ENCODE measurements at regions not wholly inside any gene's neighbourhood (a gene's known extent, or its start where the extent isn't known, plus 50 kb on each side); places are given as distances from the start of the nearest gene placed in this dataset.

DNA sequence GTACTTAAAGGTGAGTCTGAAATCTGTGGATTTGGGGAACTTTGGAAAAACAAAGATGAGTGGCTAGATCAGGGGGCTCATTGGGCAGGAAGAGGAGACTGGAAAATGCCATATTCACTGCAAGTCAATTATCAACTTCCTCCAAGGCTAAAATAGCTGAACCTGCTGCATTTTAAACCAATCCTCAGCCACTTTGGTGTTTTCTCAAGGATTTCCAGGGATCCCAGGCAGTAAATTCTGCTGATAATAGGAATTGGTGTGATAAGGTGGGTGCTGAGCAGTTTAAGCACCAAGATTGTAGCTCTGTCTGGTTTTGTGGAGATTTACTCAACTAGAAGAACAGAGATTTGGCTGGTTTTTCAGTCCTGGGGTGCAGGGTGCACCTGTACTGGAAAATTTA is 153.9 kb upstream of the CAMK1G start:
- H3K9me3 Mint-ChIP-seq: no peaks in the 10 kb centered on the region
- ATAC-seq (no peak), DNase-seq (ENCODE audit: low spot score in 2 of 2) (no peak)
- H3K4me1 Mint-ChIP-seq: no peaks in the 10 kb centered on the region
- no peaks in the 10 kb centered on the region for H3K36me3 Mint-ChIP-seq
- no peak overlapping the region for H3K27ac Mint-ChIP-seq
- H3K4me3 Mint-ChIP-seq: no peak overlapping the region

DNA sequence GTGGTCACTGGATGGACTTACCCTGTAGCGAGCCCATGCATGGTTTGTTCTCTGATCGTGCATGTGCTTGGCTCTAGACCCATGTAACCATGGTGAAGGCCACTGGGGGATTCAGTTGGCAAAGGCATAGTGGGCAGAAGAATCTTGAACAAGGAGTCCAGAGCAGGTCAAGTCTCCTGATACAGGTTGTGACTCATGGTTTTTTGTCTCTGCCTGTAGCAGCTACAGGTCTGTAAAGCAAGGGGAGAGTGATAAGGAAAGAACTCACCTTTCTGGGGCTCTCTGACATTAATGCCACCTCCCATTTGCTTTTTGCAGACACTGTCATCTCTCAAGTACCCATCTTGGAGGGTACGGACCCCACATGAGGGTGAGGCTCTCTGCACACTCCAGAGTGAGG is 153.4 kb upstream of the CAMK1G start:
- DNase-seq (ENCODE audit: low spot score in 2 of 2) (no peak), ATAC-seq (no peak)
- Mint-ChIP-seq H3K4me1 (no peaks in the 10 kb centered on the region), H3K4me3 (no peak overlapping the region), H3K36me3 (no peaks in the 10 kb centered on the region), H3K9me3 (no peaks in the 10 kb centered on the region), H3K27ac (no peak overlapping the region)

DNA sequence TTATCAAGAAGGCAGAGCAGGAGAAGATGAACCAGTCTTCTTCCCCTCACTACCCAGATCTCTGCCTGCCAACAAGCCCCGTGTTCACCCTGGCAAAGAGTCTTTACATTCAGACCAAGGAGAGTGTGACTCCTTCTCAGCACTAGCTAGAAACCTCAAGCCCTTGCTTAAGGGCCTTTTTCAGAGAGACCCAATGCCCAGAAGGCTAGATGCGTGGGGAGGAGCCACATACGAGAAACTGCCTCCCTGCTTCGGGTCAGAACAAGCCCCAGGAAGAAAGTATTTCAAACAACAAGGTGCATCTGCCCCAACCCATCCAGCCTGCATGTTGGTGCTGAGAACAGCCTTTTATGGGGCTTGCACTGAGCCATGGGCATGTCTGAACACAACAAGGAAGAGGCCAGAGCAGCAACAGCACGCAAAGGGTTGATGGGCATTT is 152.7 kb upstream of the CAMK1G start:
- DNase-seq (ENCODE audit: low spot score in 2 of 2) (no peak), ATAC-seq (no peak)
- Mint-ChIP-seq H3K9me3 (no peaks in the 10 kb centered on the region), H3K4me3 (no peak overlapping the region), H3K27ac (no peak overlapping the region), H3K4me1 (no peaks in the 10 kb centered on the region), H3K36me3 (no peaks in the 10 kb centered on the region)

DNA sequence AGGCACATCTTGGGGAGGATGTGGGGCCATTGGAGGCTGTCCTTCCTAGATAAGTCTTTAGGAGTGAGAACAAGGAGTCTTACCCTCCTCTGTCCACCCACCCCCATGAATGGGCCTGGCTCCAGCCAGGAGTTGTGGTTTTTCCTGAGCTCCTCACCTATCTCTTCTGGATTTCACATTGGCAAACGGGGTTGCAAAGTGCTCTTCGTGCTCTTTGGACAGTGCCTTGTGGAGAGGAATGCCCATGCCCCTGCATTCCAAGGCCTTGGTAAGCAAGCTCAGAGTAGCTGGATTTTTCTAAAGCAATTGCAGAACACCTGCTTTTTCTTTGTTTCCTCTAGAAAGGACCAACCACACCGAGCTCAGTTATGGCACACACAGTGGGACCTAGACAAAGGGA is 152.1 kb upstream of the CAMK1G start:
- no peak for DNase-seq (ENCODE audit: low spot score in 2 of 2)
- Mint-ChIP-seq H3K4me3 (no peak overlapping the region), H3K9me3 (no peaks in the 10 kb centered on the region), H3K27ac (no peak overlapping the region), H3K4me1 (no peaks in the 10 kb centered on the region), H3K36me3 (no peaks in the 10 kb centered on the region)
- ATAC-seq: no peak

DNA sequence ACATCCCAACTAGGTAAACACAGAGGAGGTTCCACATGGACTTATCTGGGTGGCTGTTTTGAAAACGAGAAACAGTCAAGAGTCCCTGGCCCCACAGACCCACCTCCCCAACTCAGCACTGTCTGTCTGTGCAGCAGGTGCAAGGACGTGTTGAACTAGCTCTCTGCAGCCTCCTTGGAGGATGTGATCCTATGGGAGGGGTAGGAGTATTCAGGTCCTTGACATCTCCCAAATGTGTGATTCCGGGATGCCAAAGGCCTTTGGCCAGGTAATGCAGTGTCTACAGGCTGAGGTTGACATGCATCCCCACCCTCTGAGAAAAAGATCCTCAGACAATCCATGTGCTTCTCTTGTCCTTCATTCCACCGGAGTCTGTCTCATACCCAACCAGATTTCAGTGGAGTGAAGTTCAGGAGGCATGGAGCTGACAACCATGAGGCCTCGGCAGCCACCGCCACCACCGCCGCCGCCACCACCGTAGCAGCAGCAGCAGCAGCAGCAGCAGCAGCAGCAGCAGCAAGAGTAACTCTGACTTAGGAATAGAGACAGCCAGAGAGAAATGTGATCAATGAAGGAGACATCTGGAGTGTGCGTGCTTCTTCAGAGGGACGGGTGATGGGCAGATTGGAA is 151.6 kb upstream of the CAMK1G start:
- Mint-ChIP-seq H3K4me3 (no peak overlapping the region), H3K27ac (no peak overlapping the region), H3K9me3 (no peaks in the 10 kb centered on the region), H3K4me1 (no peaks in the 10 kb centered on the region), H3K36me3 (no peaks in the 10 kb centered on the region)
- no peak for DNase-seq (ENCODE audit: low spot score in 2 of 2)
- ATAC-seq: no peak

DNA sequence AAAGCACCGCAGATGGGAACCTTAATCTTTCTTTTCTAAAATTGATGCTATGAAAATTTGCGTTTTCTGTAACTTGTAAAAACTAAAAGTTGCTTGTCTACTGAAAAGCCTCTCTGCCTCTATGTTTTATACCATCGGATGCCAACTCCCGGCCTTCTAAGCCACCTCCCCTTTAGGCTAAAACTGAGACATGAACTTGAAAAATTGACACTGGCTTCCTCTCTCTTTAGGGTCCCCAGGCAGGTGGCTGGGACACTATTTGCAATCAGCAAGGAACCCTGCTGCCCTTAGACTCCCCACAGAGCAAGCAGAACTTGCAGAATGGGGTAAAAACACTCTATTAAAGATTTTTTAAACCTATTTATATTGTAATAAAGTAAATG is 151.1 kb upstream of the CAMK1G start:
- ATAC-seq (no peak), DNase-seq (ENCODE audit: low spot score in 2 of 2) (no peak)
- Mint-ChIP-seq H3K4me3 (no peak overlapping the region), H3K9me3 (no peaks in the 10 kb centered on the region), H3K27ac (no peak overlapping the region), H3K36me3 (no peaks in the 10 kb centered on the region), H3K4me1 (no peaks in the 10 kb centered on the region)

DNA sequence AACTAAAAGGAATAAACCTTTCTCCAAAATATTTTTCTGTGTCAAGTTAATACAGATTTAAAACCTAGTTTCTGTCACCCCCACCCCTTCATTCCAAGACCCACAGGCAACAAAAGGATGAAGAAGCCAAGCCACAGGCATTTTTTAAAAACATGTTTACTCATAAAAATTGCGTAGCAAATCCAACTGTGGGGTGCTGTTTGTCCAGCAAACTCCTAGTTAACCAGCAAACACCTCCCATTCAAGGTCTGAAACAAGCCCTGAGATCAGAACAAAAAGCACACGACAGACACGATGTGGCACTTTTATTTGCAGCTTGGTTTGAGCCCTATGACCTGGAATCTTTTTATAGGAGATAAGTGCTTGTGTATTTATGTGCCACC is 149.9 kb upstream of the CAMK1G start:
- ATAC-seq (no peak), DNase-seq (ENCODE audit: low spot score in 2 of 2) (no peak)

DNA sequence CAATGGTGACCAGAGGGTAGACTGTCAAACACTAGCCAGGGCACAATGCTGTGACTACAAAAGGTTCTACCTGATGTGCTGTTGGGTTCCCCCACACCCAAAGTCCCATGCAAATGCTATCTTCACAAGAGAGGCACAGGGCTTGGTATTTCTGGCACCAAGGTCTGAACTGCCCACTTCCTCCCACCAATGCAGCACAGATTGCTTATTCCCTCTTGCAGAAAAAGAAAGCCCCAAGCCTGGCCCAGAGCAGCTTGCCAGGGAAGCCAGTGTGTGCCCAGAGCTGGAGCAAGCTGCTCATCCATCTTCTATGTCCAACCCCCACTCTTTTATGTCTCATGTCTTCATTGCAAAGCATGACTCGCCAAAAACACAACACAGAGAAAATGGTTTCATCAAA is 149.4 kb upstream of the CAMK1G start:
- Mint-ChIP-seq H3K27ac (no peak overlapping the region), H3K36me3 (no peaks in the 10 kb centered on the region), H3K4me1 (no peaks in the 10 kb centered on the region), H3K9me3 (no peaks in the 10 kb centered on the region), H3K4me3 (no peak overlapping the region)
- DNase-seq (ENCODE audit: low spot score in 2 of 2) (no peak), ATAC-seq (no peak)

More for the DNA sequence above, 149.9 kb upstream of the CAMK1G start:
- Mint-ChIP-seq H3K4me1 (no peaks in the 10 kb centered on the region), H3K36me3 (no peaks in the 10 kb centered on the region), H3K9me3 (no peaks in the 10 kb centered on the region), H3K4me3 (no peak overlapping the region), H3K27ac (no peak overlapping the region)

DNA sequence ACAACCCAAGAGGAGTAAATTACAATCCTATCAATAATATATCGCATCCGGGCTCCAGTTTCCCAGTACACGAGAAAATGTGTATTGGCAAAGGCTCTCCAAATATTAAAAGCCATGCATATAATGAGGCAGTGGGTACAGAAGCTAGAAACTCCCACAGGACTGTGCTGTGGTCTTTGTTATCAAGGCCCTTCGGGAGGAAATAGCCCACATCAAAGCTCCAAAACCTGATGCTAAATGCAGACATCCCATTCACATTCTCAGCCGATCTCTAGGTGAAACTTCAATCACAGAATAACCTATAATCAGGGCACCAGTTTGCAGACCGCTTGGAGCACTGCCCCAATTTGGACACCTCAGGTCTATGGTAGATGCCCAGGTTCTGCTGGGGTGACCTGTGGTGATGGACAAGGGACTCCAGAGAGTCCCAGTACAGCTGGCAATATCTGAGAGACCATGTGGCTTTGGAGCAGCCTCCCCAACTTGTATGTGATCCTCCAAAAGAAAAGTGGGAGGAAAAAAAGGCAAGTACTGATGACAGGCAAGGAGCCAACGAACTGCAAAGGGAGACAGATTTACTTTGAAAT is 148.8 kb upstream of the CAMK1G start:
- H3K27ac Mint-ChIP-seq: no peak overlapping the region
- H3K9me3 Mint-ChIP-seq: no peaks in the 10 kb centered on the region
- DNase-seq (ENCODE audit: low spot score in 2 of 2): no peak

DNA sequence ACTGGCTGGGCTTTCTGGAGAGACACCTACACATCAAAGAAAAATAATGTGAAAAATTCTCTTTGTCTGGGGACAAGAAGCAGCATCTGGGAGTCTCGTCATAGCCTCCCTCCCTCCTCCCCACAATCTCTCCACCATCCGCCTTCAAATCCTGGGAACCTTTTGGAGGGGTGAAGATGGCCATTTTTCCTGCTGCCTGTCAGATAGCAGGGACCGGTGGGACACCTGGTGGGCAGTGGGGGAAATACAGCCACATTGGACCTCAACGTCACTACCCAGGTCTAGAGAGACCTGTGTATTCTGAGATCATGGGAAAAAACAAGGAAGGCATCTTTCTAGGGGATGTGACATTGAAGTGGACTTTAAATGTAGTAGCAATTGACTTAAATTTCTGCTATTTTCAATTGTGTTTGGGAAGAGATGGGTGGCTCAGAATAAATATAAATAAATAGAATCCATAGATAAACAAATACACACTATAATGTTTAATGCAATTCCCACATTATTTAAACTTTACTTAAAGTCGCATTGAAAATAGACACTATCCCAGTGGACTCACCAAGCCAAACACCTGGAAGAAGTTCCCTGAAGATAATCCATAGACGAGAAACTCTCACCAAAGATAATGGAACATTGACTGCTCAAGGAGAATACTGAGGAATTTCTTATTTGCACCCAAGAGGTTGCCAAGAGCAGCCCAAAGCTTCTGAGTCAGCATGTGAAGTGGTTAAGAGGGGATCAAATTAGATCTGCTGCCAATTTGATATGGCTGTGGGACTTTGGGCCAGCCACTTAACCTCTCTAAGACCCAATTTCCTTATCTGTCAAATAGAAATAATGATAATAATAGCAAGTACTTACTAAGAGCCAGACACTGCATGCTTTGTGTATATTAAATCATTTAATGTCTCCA is 147.6 kb upstream of the CAMK1G start:
- Mint-ChIP-seq H3K36me3 (no peaks in the 10 kb centered on the region), H3K9me3 (peaks cover 4% of the 10 kb centered on the region), H3K4me3 (no peak overlapping the region), H3K27ac (no peak overlapping the region), H3K4me1 (no peaks in the 10 kb centered on the region)
- ATAC-seq (no peak), DNase-seq (ENCODE audit: low spot score in 2 of 2) (peak in 1 of 2 donors; percentile 64)

More for the DNA sequence above, 148.8 kb upstream of the CAMK1G start:
- no peak for ATAC-seq
- no peaks in the 10 kb centered on the region for H3K4me1 Mint-ChIP-seq
- H3K36me3 Mint-ChIP-seq: no peaks in the 10 kb centered on the region
- H3K4me3 Mint-ChIP-seq: no peak overlapping the region

DNA sequence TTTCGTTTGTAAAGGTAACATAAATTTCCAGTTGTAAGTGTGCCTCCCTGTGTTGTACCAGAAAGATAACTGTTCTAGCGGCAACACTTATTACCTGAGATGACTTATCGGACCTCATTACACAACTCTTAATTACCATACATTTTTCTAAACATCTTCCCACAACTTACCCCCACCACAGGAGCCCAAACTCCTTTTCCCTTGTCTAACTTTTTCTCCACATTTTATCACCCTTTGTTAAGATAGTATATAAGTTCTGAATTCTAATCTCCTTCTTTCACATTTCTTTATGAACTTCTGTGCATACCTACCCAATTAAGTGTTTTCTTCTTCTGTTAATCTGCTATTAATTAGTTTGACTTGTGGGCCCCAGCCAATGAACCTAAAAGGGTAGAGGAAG is 143.7 kb upstream of the CAMK1G start:
- DNase-seq (ENCODE audit: low spot score in 2 of 2): no peak
- no peaks in the 10 kb centered on the region for H3K36me3 Mint-ChIP-seq
- no peak for ATAC-seq
- no peaks in the 10 kb centered on the region for H3K4me1 Mint-ChIP-seq
- peaks cover 4% of the 10 kb centered on the region for H3K9me3 Mint-ChIP-seq
- H3K27ac Mint-ChIP-seq: no peak overlapping the region
- H3K4me3 Mint-ChIP-seq: no peak overlapping the region

DNA sequence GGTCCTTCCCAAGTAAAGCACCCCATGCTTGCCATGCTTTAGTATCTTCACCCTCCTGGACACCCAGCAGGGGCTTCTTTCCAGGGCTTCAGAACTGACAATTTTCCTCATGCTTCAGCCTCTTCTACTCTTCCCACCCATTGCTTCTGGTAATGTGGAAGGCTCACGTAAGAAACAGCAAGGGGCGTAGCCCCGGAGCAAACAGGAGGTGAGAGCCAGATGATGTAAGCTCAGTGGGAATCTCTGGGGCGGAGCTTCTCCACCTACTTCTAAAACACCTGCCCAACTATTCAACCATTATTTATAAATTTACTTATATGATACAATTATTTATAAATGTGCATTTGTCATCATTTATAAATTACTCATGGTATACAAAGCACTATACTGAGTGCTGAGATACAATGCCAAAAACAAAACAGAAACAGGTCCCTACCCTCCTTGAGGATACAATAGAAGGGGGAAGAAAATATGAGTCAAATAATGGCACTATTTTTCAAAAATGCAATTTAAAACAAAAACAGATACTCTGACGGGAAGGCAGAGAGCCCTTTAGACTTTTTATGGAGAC is 140.1 kb upstream of the CAMK1G start:
- DNase-seq (ENCODE audit: low spot score in 2 of 2) (no peak), ATAC-seq (no peak)
- H3K36me3 Mint-ChIP-seq: no peaks in the 10 kb centered on the region
- H3K4me3 Mint-ChIP-seq: no peak overlapping the region
- H3K27ac Mint-ChIP-seq: no peak overlapping the region
- H3K9me3 Mint-ChIP-seq: peaks cover 4% of the 10 kb centered on the region
- no peaks in the 10 kb centered on the region for H3K4me1 Mint-ChIP-seq

DNA sequence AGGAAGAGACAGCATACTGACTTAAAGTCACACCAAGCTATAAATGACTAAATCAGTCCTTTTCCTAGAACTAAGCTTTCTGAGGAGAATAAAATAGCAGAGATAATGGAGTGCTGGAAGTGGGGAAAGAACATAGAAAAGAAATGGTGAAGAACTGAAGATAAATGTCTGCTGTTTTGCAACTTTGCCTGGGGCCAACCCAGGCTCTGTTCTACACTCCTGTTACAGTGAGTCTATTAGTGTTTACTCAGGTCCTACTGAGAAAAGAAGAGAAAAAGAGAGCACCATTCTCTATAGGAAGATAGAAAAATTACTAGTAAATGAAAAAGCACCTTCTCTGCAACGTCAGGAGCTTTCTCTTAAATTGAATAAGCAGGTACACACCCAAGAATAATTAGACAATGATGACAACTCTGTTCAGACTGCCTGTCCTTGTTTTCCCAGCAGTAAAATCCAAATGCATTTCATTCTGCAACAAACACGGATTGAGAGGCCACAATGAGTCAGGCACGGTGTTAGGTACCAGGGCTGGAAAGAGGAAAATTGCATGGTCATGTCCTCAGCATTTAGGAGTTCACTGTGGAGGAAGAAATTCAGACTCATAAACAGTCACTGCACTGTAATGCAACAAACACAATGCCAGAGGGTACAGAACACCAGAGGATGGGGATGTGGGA is 139.4 kb upstream of the CAMK1G start:
- DNase-seq (ENCODE audit: low spot score in 2 of 2) (no peak), ATAC-seq (no peak)
- Mint-ChIP-seq H3K27ac (no peak overlapping the region), H3K4me1 (no peaks in the 10 kb centered on the region), H3K4me3 (no peak overlapping the region), H3K9me3 (peaks cover 4% of the 10 kb centered on the region), H3K36me3 (no peaks in the 10 kb centered on the region)

DNA sequence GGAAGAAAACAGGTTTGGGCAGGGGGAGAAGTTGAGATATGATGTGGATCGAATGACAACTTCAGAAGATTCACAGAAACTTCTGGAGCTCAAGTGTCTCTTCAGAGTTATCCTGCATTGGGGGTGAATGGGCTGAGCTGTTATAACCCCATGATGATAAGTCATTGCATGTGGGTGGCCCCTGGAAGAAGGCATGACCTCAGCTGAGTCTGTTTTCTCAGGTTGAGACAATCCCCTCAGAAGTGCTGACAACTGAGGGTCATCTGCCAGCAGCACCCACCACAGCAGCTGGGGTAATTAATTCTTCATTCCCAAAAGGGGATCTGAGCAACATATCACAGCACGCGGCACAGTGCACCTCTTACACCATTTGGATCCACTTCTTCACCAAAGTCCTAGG is 138.6 kb upstream of the CAMK1G start:
- Mint-ChIP-seq H3K9me3 (peaks cover 2% of the 10 kb centered on the region), H3K4me3 (no peak overlapping the region), H3K36me3 (no peaks in the 10 kb centered on the region), H3K4me1 (no peaks in the 10 kb centered on the region), H3K27ac (no peak overlapping the region)
- DNase-seq (ENCODE audit: low spot score in 2 of 2) (no peak), ATAC-seq (no peak)

DNA sequence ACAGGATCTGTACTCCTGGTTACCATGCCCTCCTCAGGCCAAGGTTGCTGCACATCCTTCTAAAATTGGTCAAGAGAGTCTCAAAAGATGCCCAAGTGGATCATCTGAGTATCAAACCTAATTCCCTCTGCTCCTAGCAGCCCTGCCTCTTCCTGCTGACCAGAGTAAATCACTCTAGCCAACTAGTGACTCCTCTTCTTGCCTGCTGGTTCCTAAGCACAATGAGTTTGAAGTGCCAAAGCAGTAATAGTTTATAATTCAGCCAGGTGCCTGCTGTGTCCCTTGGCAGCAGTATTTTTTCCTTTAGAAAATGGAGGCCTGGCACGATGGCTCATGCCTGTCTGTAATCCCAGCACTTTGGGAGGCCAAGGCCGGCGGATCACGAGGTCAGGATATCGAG is 137.9 kb upstream of the CAMK1G start:
- no peak overlapping the region for H3K27ac Mint-ChIP-seq
- H3K4me1 Mint-ChIP-seq: no peaks in the 10 kb centered on the region
- DNase-seq (ENCODE audit: low spot score in 2 of 2) (no peak), ATAC-seq (no peak)
- H3K9me3 Mint-ChIP-seq: no peaks in the 10 kb centered on the region
- no peaks in the 10 kb centered on the region for H3K36me3 Mint-ChIP-seq
- no peak overlapping the region for H3K4me3 Mint-ChIP-seq
